Fibroblast of lung (primary cell): ENCODE measurements at regions not wholly inside any gene's neighbourhood (a gene's known extent, or its start where the extent isn't known, plus 50 kb on each side); places are given as distances from the start of the nearest gene placed in this dataset.

Experiments used
- CTCF ChIP-seq, 2 donors: IDR thresholded peaks in 1 of 2; conservative IDR thresholded peaks in 1 of 2; 1 replicate in 1 of 2; 2 replicates in 1 of 2; pipeline ENCODE4 v1.5.1; 2011 to 2012; ENCODE audit warnings: low read length in 2 of 2, control low read depth in 1 of 2, inconsistent platforms in 1 of 2, low read depth in 1 of 2, mild to moderate bottlenecking in 1 of 2
- EZH2 ChIP-seq: IDR thresholded peaks from 2 replicates; pipeline ENCODE4 v1.5.1; 2012; ENCODE audit warnings: low read length, control low read depth, mild to moderate bottlenecking; ENCODE audit errors: missing control alignments

- TF ChIP-seq CTCF (conservative IDR thresholded peaks at IDR 0.05 in 1 of 2, IDR thresholded peaks at IDR 0.05 in 1 of 2; ENCODE audit: low read depth in 1 of 2, low read length in 2 of 2) (no peak), EZH2 (no peak)
Measured at GRCh38 chr7:41164440-41164839, 538.5 kb downstream of the INHBA start.
